ENCODE measurements at regions not wholly inside any gene's neighbourhood (a gene's known extent, or its start where the extent isn't known, plus 50 kb on each side); places are given as distances from the start of the nearest gene placed in this dataset.
A peak's percentile ranks its signal among the peaks of the same experiment; 100 is the strongest.

- TF ChIP-seq CTCF (IDR thresholded peaks at IDR 0.05; ENCODE audit: borderline replicate concordance, control extremely low read depth, extremely low read depth, insufficient read depth, missing control alignments): no peak
- in situ Hi-C loops (cut with MboI; ENCODE audit: low sequenced_read_pairs, unreplicated experiment): no loop called here
- DNase-seq (ENCODE audit: low spot score): no peak
Observed at GRCh38 chr14:97301931-97302559, 504.9 kb downstream of the VRK1 start.

- no peak for DNase-seq (ENCODE audit: low spot score)
- in situ Hi-C loops (cut with MboI; ENCODE audit: low sequenced_read_pairs, unreplicated experiment): no loop called here
- no peak for TF ChIP-seq CTCF (IDR thresholded peaks at IDR 0.05; ENCODE audit: borderline replicate concordance, control extremely low read depth, extremely low read depth, insufficient read depth, missing control alignments)
Observed at GRCh38 chr14:97306133-97306759, 509.1 kb downstream of the VRK1 start.

DNA sequence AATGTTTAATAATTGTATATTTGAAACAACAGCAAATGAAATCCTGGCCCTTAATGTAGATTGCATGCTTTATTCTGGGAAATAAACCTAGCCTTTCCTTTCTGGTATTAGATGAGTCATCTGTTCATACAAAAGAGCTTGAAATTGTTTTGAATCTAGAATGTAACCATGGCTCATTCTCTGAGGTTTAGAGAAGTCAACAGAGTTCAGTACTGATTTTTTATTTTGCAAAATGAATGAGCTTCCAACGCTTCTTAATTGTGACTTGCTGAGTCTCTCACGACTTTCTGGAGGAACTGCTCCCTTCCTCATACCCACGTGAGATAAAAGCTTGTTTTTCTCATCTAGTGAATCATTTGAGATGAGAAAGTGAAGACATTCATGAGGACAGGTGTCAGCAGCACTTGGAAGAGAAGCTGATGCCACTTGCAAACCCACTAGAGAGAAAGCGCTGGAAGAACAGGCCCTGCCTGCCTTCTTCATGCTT lies 509.6 kb downstream of the VRK1 start:
- peak; percentile 10 for DNase-seq (ENCODE audit: low spot score)
- in situ Hi-C loops (cut with MboI; ENCODE audit: low sequenced_read_pairs, unreplicated experiment): no loop called here
- no peak for TF ChIP-seq CTCF (IDR thresholded peaks at IDR 0.05; ENCODE audit: borderline replicate concordance, control extremely low read depth, extremely low read depth, insufficient read depth, missing control alignments)

DNA sequence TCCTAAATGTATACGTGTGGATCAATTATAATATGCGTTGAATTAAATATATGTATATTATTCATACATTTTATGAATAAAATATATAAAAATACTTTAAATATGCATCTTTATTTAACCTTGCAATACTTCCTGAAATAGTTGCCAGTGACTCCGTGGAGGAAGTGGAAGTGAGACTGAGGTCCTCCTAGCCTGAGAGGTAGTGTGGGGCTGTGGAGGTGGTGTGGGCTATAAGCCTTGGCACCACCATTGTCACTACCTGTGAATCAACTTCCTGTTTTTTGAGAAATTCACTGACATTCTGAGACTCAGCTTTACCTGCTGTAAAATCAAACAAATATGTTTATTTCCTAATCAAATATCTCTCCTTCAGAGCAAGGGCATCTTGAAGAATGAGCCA lies 514.2 kb downstream of the VRK1 start:
- in situ Hi-C loops (cut with MboI; ENCODE audit: low sequenced_read_pairs, unreplicated experiment): no loop called here
- TF ChIP-seq CTCF (IDR thresholded peaks at IDR 0.05; ENCODE audit: borderline replicate concordance, control extremely low read depth, extremely low read depth, insufficient read depth, missing control alignments): no peak
- no peak for DNase-seq (ENCODE audit: low spot score)

- TF ChIP-seq CTCF (IDR thresholded peaks at IDR 0.05; ENCODE audit: borderline replicate concordance, control extremely low read depth, extremely low read depth, insufficient read depth, missing control alignments): no peak
- no peak for DNase-seq (ENCODE audit: low spot score)
- in situ Hi-C loops (cut with MboI; ENCODE audit: low sequenced_read_pairs, unreplicated experiment): no loop called here
Observed at GRCh38 chr14:97312910-97313309, 515.7 kb downstream of the VRK1 start.

GRCh38 chr14:97315790-97316189 lies 518.6 kb downstream of the VRK1 start:
- DNase-seq (ENCODE audit: low spot score): no peak
- no peak for TF ChIP-seq CTCF (IDR thresholded peaks at IDR 0.05; ENCODE audit: borderline replicate concordance, control extremely low read depth, extremely low read depth, insufficient read depth, missing control alignments)
- in situ Hi-C loops (cut with MboI; ENCODE audit: low sequenced_read_pairs, unreplicated experiment): no loop called here
